Ovary (tissue), 7 donors: ENCODE measurements at regions not wholly inside any gene's neighbourhood (a gene's known extent, or its start where the extent isn't known, plus 50 kb on each side); places are given as distances from the start of the nearest gene placed in this dataset.

Experiments used
- DNase-seq, 5 donors: peaks; one replicate each; pipeline ENCODE4 v3.0.0-alpha.2; 2019 to 2020
- H3K27ac ChIP-seq, 2 donors: fragments of 200-600 bp; one replicate each; pipeline versions ENCODE4 v1.5.1 to v1.8.0; 2019 to 2022
- H3K27me3 ChIP-seq: fragments of 200-600 bp; one replicate; pipeline ENCODE4 v1.8.0; 2022
- H3K36me3 ChIP-seq: fragments of 200-600 bp; sonication (generic); one replicate; pipeline ENCODE4 v1.5.1; 2019
- H3K4me1 ChIP-seq: one replicate; pipeline ENCODE4 v1.8.1; 2013; ENCODE audit warnings: mild to moderate bottlenecking, moderate library complexity; ENCODE audit not compliant: insufficient read depth
- H3K4me3 ChIP-seq: fragments of 200-600 bp; sonication (generic); one replicate; pipeline ENCODE4 v1.5.1; 2017
- H3K9me3 ChIP-seq, 2 donors: fragments of 200-600 bp in 1 of 2; sonication (generic) in 1 of 2; one replicate each; pipeline versions ENCODE4 v1.5.1 to v1.8.1; 2013 to 2019; ENCODE audit warnings: mild to moderate bottlenecking in 1 of 2, moderate library complexity in 1 of 2
- EP300 ChIP-seq: sonication (generic); formaldehyde crosslinking; IDR thresholded peaks from one replicate; pipeline ENCODE4 v1.6.1; 2017; ENCODE audit warnings: antibody characterized with exemption
- POLR2A ChIP-seq: fragments of 450-650 bp; IDR thresholded peaks from one replicate; pipeline ENCODE4 v1.6.1; 2017; ENCODE audit warnings: antibody characterized with exemption, mild to moderate bottlenecking, moderate library complexity
- WGBS, 3 donors: extraction: QIAGEN DNeasy Blood & Tissue Kit in 1 of 3; methylation state at CpG; one replicate each; pipeline versions ENCODE4 v1.1.5 to v1.1.7; 2013 to 2017; 5-methylcytosine and 5-hydroxymethylcytosine counted together
- intact Hi-C, 4 donors: fragments of 100-400 bp; cut with DNase I; formaldehyde crosslinking; loops; one replicate each; pipeline versions ENCODE4 v1.11.0 to v1.15.1; 2022 to 2023
- TF ChIP-seq, protein P1 (sequence below), 3 donors: fragments of 450-650 bp in 2 of 3; fragments of 200-600 bp in 1 of 3; IDR thresholded peaks; one replicate each; pipeline versions ENCODE4 v1.5.1 to v1.8.0; 2016 to 2022; ENCODE audit warnings: antibody characterized with exemption in 3 of 3, mild to moderate bottlenecking in 1 of 3
- donor health status: DM: no; HTN: no; CAD: no; lungs with moderate emphysema.
- donor health status: DM: no; HTN: no; CAD: no.
- donor health status: Bipolar disorder and iron deficiency.
- donor health status: DM: no; HTN: no; CAD: no.
- donor health status: DM: yes; HTN: yes; CAD: no.

DNA sequence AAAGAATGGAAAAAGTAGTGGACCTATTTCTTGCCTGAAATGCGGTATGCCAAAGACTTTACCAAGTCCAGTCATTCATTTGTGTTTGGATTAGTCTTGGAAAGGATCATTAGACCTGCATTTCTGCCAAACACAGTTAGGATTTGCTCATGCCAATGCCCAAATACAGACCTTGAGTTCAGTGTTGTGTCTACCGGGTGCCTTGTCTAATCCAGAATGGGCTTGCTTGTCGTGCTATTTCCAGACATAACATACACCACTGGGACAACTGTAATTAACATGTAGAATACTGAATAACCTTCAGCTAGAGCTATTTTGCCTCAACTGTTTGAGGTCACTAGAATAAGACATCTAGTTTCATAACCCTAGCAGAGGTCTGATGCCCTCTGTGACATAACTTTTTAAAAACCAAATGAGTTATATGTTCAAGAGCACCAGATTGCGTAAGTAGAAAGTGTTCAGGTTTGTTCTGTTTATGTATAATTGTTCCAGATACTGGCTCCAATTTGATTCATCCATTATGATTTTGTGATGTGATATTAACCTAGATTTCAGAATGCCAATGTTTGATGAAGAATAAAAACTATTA, 145.3 kb upstream of the DPH6 start:
- WGBS, 3 donors, result 16 to 29% (median 20%) methylated on average over 4 of the region's 4 CpGs
- intact Hi-C loops, result no loop called here

GRCh38 chr15:35691891-35692867, 146.2 kb upstream of the DPH6 start:
- H3K9me3 ChIP-seq, result no peaks in the 10 kb centered on the region
- TF ChIP-seq EP300 (no peak), POLR2A (no peak)
- TF ChIP-seq, protein P1, sequence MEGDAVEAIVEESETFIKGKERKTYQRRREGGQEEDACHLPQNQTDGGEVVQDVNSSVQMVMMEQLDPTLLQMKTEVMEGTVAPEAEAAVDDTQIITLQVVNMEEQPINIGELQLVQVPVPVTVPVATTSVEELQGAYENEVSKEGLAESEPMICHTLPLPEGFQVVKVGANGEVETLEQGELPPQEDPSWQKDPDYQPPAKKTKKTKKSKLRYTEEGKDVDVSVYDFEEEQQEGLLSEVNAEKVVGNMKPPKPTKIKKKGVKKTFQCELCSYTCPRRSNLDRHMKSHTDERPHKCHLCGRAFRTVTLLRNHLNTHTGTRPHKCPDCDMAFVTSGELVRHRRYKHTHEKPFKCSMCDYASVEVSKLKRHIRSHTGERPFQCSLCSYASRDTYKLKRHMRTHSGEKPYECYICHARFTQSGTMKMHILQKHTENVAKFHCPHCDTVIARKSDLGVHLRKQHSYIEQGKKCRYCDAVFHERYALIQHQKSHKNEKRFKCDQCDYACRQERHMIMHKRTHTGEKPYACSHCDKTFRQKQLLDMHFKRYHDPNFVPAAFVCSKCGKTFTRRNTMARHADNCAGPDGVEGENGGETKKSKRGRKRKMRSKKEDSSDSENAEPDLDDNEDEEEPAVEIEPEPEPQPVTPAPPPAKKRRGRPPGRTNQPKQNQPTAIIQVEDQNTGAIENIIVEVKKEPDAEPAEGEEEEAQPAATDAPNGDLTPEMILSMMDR (IDR thresholded peaks at IDR 0.05), result no peak
- no peak for DNase-seq
- intact Hi-C loops, result no loop called here
- H3K4me3 ChIP-seq, result no peak overlapping the region
- no peaks in the 10 kb centered on the region for H3K36me3 ChIP-seq
- no peaks in the 10 kb centered on the region for H3K27me3 ChIP-seq
- H3K4me1 ChIP-seq, result peaks cover 7% of the 10 kb centered on the region
- no peak overlapping the region for H3K27ac ChIP-seq
- WGBS, 3 donors, result 41 to 55% (median 51%) methylated on average over 2 of the region's 2 CpGs

More for the DNA sequence above, 145.3 kb upstream of the DPH6 start:
- Histone ChIP-seq H3K4me3 (no peak overlapping the region), H3K9me3 (no peaks in the 10 kb centered on the region), H3K36me3 (no peaks in the 10 kb centered on the region), H3K27me3 (no peaks in the 10 kb centered on the region), H3K27ac (peak overlapping the region in 1 of 2 donors; percentile 32), H3K4me1 (peaks cover 3% of the 10 kb centered on the region)
- TF ChIP-seq, protein P1 (IDR thresholded peaks at IDR 0.05), result no peak
- no peak for TF ChIP-seq POLR2A
- no peak for TF ChIP-seq EP300
- DNase-seq, result no peak

GRCh38 chr15:35693286-35693685, 147.3 kb upstream of the DPH6 start:
- DNase-seq, result no peak
- Histone ChIP-seq H3K36me3 (no peaks in the 10 kb centered on the region), H3K4me1 (peaks cover 11% of the 10 kb centered on the region), H3K4me3 (no peak overlapping the region), H3K27ac (no peak overlapping the region), H3K9me3 (no peaks in the 10 kb centered on the region), H3K27me3 (no peaks in the 10 kb centered on the region)
- intact Hi-C loops, result no loop called here
- TF ChIP-seq, protein P1 (IDR thresholded peaks at IDR 0.05), result no peak
- TF ChIP-seq EP300, result no peak
- 7 to 32% (median 30%) methylated on average over 2 of the region's 2 CpGs for WGBS, 3 donors

DNA sequence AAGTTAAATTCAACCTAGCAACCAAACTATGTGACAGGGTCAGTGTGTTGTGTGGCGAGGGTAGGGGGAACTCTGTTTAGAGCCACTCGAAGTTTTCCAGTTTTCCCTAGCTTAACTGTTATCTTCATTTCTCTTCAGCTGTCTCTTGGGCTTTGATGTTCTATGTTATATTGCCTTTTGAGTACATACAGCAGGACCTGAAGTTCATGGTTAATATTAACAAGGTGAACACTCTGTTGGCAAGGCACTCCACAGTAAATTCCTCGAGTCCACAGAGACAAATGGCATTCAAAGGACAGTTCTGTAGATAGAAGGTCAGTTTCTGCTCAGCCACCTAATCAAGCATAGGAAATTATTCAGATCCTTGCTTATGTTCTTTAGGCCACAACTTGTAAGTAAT, 147.9 kb upstream of the DPH6 start:
- Histone ChIP-seq H3K4me1 (peaks cover 13% of the 10 kb centered on the region), H3K27ac (no peak overlapping the region), H3K27me3 (no peaks in the 10 kb centered on the region), H3K9me3 (no peaks in the 10 kb centered on the region), H3K36me3 (no peaks in the 10 kb centered on the region), H3K4me3 (no peak overlapping the region)
- no peak for DNase-seq
- WGBS, 3 donors, result 59 to 67% (median 63%) methylated on average over 3 of the region's 3 CpGs
- TF ChIP-seq, protein P1 (IDR thresholded peaks at IDR 0.05), result no peak
- no peak for TF ChIP-seq EP300
- no peak for TF ChIP-seq POLR2A
- intact Hi-C loops, result no loop called here
